ENCODE measurements at regions not wholly inside any gene's neighbourhood (a gene's known extent, or its start where the extent isn't known, plus 50 kb on each side); places are given as distances from the start of the nearest gene placed in this dataset.
A peak's percentile ranks its signal among the peaks of the same experiment; 100 is the strongest.

- no peak for ATAC-seq
- WGBS (ENCODE audit: missing lambda C conversion rate), result 58% methylated on average over 2 of the region's 2 CpGs
- CTCF ChIA-PET, result no interaction called here
Measured at GRCh38 chr6:148602136-148602535, 144.7 kb upstream of the UST start.

GRCh38 chr6:148608199-148608951, 138.5 kb upstream of the UST start:
- H3K27ac ChIP-seq, result no peak overlapping the region
- TF ChIP-seq BCL3 (IDR thresholded peaks at IDR 0.05), result no peak
- TF ChIP-seq CTCF (IDR thresholded peaks at IDR 0.05), result peak; percentile 31; the same call in 2 of the 3 replicates
- TF ChIP-seq ESRRA (IDR thresholded peaks at IDR 0.05; ENCODE audit: borderline replicate concordance, low read length), result no peak
- TF ChIP-seq SMC3 (IDR thresholded peaks at IDR 0.05), result 0 out of 3 replicates have a peak, but pooled peaks have one; percentile 10
- TF ChIP-seq CBX2 (IDR thresholded peaks at IDR 0.05; ENCODE audit: borderline replicate concordance, low read depth), result no peak
- TF ChIP-seq RAD21 (conservative IDR thresholded peaks at IDR 0.05 in 1 of 2, IDR thresholded peaks at IDR 0.05 in 1 of 2), result peak in 1 of 2 experiments; percentile 40; a peak in 2 of 5 replicates
- TF ChIP-seq FOSL2 (IDR thresholded peaks at IDR 0.05), result no peak
- TF ChIP-seq FOSL2 (CRISPR knock-in tag; IDR thresholded peaks at IDR 0.05), result no peak
- no peak for TF ChIP-seq ZC3H11A (IDR thresholded peaks at IDR 0.05)
- no peak for TF ChIP-seq CHD2 (IDR thresholded peaks at IDR 0.05; ENCODE audit: low read length, partially characterized antibody)
- TF ChIP-seq, protein P1, sequence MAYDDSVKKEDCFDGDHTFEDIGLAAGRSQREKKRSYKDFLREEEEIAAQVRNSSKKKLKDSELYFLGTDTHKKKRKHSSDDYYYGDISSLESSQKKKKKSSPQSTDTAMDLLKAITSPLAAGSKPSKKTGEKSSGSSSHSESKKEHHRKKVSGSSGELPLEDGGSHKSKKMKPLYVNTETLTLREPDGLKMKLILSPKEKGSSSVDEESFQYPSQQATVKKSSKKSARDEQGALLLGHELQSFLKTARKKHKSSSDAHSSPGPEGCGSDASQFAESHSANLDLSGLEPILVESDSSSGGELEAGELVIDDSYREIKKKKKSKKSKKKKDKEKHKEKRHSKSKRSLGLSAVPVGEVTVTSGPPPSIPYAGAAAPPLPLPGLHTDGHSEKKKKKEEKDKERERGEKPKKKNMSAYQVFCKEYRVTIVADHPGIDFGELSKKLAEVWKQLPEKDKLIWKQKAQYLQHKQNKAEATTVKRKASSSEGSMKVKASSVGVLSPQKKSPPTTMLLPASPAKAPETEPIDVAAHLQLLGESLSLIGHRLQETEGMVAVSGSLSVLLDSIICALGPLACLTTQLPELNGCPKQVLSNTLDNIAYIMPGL (CRISPR knock-in tag; IDR thresholded peaks at IDR 0.05; ENCODE audit: borderline replicate concordance), result no peak
- TF ChIP-seq, protein P2, sequence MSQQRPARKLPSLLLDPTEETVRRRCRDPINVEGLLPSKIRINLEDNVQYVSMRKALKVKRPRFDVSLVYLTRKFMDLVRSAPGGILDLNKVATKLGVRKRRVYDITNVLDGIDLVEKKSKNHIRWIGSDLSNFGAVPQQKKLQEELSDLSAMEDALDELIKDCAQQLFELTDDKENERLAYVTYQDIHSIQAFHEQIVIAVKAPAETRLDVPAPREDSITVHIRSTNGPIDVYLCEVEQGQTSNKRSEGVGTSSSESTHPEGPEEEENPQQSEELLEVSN (IDR thresholded peaks at IDR 0.05; ENCODE audit: borderline replicate concordance, low read depth), result no peak
- no peak for TF ChIP-seq MAX (IDR thresholded peaks at IDR 0.05)
- TF ChIP-seq KDM5A (IDR thresholded peaks at IDR 0.05), result no peak
- H3K4me3 ChIP-seq, result no peak overlapping the region
- CTCF ChIA-PET, result interaction anchor here (0.5 to 1.6 kb wide), 3 partner anchors 11 to 263 kb away, joined by 3 to 7 read pairs (median 4); no protein-coding TSS in a partner anchor
- ATAC-seq, result no peak
- H3K4me2 ChIP-seq, result no peak overlapping the region
- peak in 1 of 2 experiments; percentile 3 for DNase-seq (ENCODE audit: low read depth in 1 of 2, low spot score in 1 of 2)
- H3K4me1 ChIP-seq, result no peaks in the 10 kb centered on the region
- POLR2A ChIA-PET, result no interaction called here
- FAIRE-seq, result no peak
- no peaks in the 10 kb centered on the region for H3K9me3 ChIP-seq
- WGBS (ENCODE audit: missing lambda C conversion rate), result 55% methylated on average over 10 of the region's 10 CpGs

More at GRCh38 chr6:148602136-148602535, 144.7 kb upstream of the UST start:
- Histone ChIP-seq H3K4me2 (no peak overlapping the region), H3K27ac (no peak overlapping the region), H3K9me3 (no peaks in the 10 kb centered on the region), H3K4me1 (no peaks in the 10 kb centered on the region), H3K4me3 (no peak overlapping the region)
- TF ChIP-seq MAX (IDR thresholded peaks at IDR 0.05) (no peak), HOXB13 (CRISPR knock-in tag; IDR thresholded peaks at IDR 0.05; ENCODE audit: low read depth) (no peak), ZFP36 (IDR thresholded peaks at IDR 0.05; ENCODE audit: borderline replicate concordance, partially characterized antibody) (no peak), HDAC2 (IDR thresholded peaks at IDR 0.05) (no peak), POLR2AphosphoS2 (conservative IDR thresholded peaks at IDR 0.05; ENCODE audit: low read length) (no peak), EP300 (IDR thresholded peaks at IDR 0.05) (no peak), RAD21 (conservative IDR thresholded peaks at IDR 0.05 in 1 of 2, IDR thresholded peaks at IDR 0.05 in 1 of 2) (no peak), CBX2 (IDR thresholded peaks at IDR 0.05; ENCODE audit: borderline replicate concordance, low read depth) (no peak), EHMT2 (IDR thresholded peaks at IDR 0.05; ENCODE audit: low read depth) (no peak), CEBPB (IDR thresholded peaks at IDR 0.05) (no peak), PBX3 (IDR thresholded peaks at IDR 0.05) (no peak), JUN (IDR thresholded peaks at IDR 0.05) (no peak), NPAS2 (CRISPR knock-in tag; IDR thresholded peaks at IDR 0.05; ENCODE audit: borderline replicate concordance) (no peak), CHD2 (IDR thresholded peaks at IDR 0.05; ENCODE audit: low read length, partially characterized antibody) (no peak)
- TF ChIP-seq, protein P2 (IDR thresholded peaks at IDR 0.05; ENCODE audit: borderline replicate concordance, low read depth), result no peak
- FAIRE-seq, result no peak
- no peak for DNase-seq (ENCODE audit: low read depth in 1 of 2, low spot score in 1 of 2)
- POLR2A ChIA-PET, result no interaction called here

All from A549 (cell line).